ENCODE measurements at regions not wholly inside any gene's neighbourhood (a gene's known extent, or its start where the extent isn't known, plus 50 kb on each side); places are given as distances from the start of the nearest gene placed in this dataset.
A peak's percentile ranks its signal among the peaks of the same experiment; 100 is the strongest.

GRCh38 chr13:34762312-34762711, 179.8 kb upstream of the NBEA start:
- Histone ChIP-seq H3K4me3 (no peak overlapping the region), H3K9me3 (no peaks in the 10 kb centered on the region), H3K4me1 (no peaks in the 10 kb centered on the region), H3K27me3 (no peaks in the 10 kb centered on the region), H3K27ac (peak overlapping the region in 2 of 4 donors; percentile 15 to 32), H3K36me3 (no peaks in the 10 kb centered on the region)
- TF ChIP-seq POLR2AphosphoS5 (IDR thresholded peaks at IDR 0.05), result peak; percentile 94
- TF ChIP-seq POLR2A (IDR thresholded peaks at IDR 0.05), result no peak
- no peak for TF ChIP-seq EP300 (IDR thresholded peaks at IDR 0.05)
- no peak for TF ChIP-seq CTCF (IDR thresholded peaks at IDR 0.05)
- ATAC-seq, result peak; percentile 78
- 31 to 36% methylated on average over 2 of the region's 2 CpGs for WGBS, 2 donors (ENCODE audit: low coverage in 1 of 2)

GRCh38 chr13:34764246-34764645, 177.8 kb upstream of the NBEA start:
- no peaks in the 10 kb centered on the region for H3K27me3 ChIP-seq
- TF ChIP-seq CTCF (IDR thresholded peaks at IDR 0.05) (no peak), POLR2A (IDR thresholded peaks at IDR 0.05) (no peak), POLR2AphosphoS5 (IDR thresholded peaks at IDR 0.05) (no peak), EP300 (IDR thresholded peaks at IDR 0.05) (no peak)
- no peaks in the 10 kb centered on the region for H3K9me3 ChIP-seq
- H3K4me1 ChIP-seq, result no peaks in the 10 kb centered on the region
- 82 to 89% methylated on average over 2 of the region's 2 CpGs for WGBS, 2 donors (ENCODE audit: low coverage in 1 of 2)
- ATAC-seq, result no peak
- H3K27ac ChIP-seq, result no peak overlapping the region
- H3K36me3 ChIP-seq, result no peaks in the 10 kb centered on the region
- H3K4me3 ChIP-seq, result no peak overlapping the region

- no peaks in the 10 kb centered on the region for H3K4me1 ChIP-seq
- H3K4me3 ChIP-seq, result no peak overlapping the region
- TF ChIP-seq CTCF (IDR thresholded peaks at IDR 0.05) (no peak), EP300 (IDR thresholded peaks at IDR 0.05) (no peak), POLR2A (IDR thresholded peaks at IDR 0.05) (no peak), POLR2AphosphoS5 (IDR thresholded peaks at IDR 0.05) (no peak)
- no peak overlapping the region for H3K27ac ChIP-seq
- ATAC-seq, result no peak
- no peaks in the 10 kb centered on the region for H3K27me3 ChIP-seq
- no peaks in the 10 kb centered on the region for H3K36me3 ChIP-seq
- 90 to 98% methylated on average over 2 to 6 of the region's 6 CpGs for WGBS, 2 donors (ENCODE audit: low coverage in 1 of 2)
- H3K9me3 ChIP-seq, result no peaks in the 10 kb centered on the region
Measured at GRCh38 chr13:34765446-34766180, 176.5 kb upstream of the NBEA start.

GRCh38 chr13:34767778-34768177, 174.3 kb upstream of the NBEA start:
- Histone ChIP-seq H3K27ac (no peak overlapping the region), H3K4me3 (no peak overlapping the region), H3K27me3 (no peaks in the 10 kb centered on the region), H3K9me3 (no peaks in the 10 kb centered on the region), H3K4me1 (no peaks in the 10 kb centered on the region), H3K36me3 (no peaks in the 10 kb centered on the region)
- 71 to 100% methylated on average over 1 of the region's 1 CpG for WGBS, 2 donors (ENCODE audit: low coverage in 1 of 2)
- ATAC-seq, result no peak
- TF ChIP-seq EP300 (IDR thresholded peaks at IDR 0.05) (no peak), CTCF (IDR thresholded peaks at IDR 0.05) (no peak), POLR2AphosphoS5 (IDR thresholded peaks at IDR 0.05) (no peak), POLR2A (IDR thresholded peaks at IDR 0.05) (no peak)

GRCh38 chr13:34772206-34772605, 169.9 kb upstream of the NBEA start:
- no peaks in the 10 kb centered on the region for H3K36me3 ChIP-seq
- TF ChIP-seq CTCF (IDR thresholded peaks at IDR 0.05), result no peak
- no peak for TF ChIP-seq POLR2AphosphoS5 (IDR thresholded peaks at IDR 0.05)
- TF ChIP-seq EP300 (IDR thresholded peaks at IDR 0.05), result no peak
- no peak for TF ChIP-seq POLR2A (IDR thresholded peaks at IDR 0.05)
- no peak for ATAC-seq

More at GRCh38 chr13:34772206-34772605, 169.9 kb upstream of the NBEA start:
- no peaks in the 10 kb centered on the region for H3K4me1 ChIP-seq
- no peak overlapping the region for H3K4me3 ChIP-seq
- H3K27ac ChIP-seq, result no peak overlapping the region
- WGBS, 2 donors (ENCODE audit: low coverage in 1 of 2), result 73 to 100% methylated on average over 2 of the region's 2 CpGs
- H3K9me3 ChIP-seq, result no peaks in the 10 kb centered on the region
- no peaks in the 10 kb centered on the region for H3K27me3 ChIP-seq

Measured in gastroesophageal sphincter (tissue), 4 donors.